HG03571 (cell line): ENCODE measurements at regions not wholly inside any gene's neighbourhood (a gene's known extent, or its start where the extent isn't known, plus 50 kb on each side); places are given as distances from the start of the nearest gene placed in this dataset.
"Not testable (repeated sequence)": the region's sequence is repeated elsewhere in the genome, so short reads cannot be mapped to it uniquely, and the experiment has no call there.

ENCODE experiments used
- ATAC-seq: cut with Tn5 transposase; IDR thresholded peaks from one replicate; pipeline ENCODE4 v1.9.1; 2021; ENCODE audit not compliant: unreplicated experiment

GRCh38 chr5:152606776-152607364 lies 201.8 kb upstream of the NMUR2 start:
- ATAC-seq: no peak

DNA sequence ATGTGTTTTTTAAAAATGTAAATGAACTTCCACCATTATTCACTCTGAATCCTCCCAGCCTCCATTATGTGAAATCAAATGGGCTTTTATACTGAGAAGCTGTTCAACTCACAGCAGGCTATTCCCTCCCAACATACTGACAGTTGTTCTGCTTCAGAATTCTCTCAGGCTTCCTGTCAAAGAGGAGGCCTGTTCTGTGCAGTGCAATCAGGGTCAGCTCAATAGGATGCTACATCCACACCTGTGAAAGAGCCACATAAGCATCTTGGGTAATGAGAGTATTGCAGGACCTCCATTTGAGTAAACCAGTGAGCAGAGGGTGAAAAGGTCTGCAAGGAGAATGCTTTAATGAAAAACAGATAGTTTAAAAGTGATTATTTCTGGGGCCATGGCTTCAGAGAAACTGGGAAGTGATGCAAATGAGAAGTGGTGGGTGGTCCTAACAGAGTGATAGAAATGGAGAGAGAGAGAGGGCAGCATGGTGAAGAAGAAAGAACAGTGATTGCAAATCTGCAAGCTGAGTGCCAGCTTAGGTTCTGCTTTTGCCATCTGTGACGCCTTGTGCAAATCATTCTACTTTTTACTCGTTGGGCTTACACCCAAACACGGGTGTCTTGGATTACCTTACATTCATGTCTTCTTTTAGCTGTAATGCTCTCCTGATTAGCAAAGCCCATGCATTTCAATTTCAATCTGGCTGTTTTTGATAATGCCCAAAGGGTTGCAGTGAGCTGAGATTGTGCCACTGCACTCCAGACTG lies 202.5 kb upstream of the NMUR2 start:
- ATAC-seq: no peak

GRCh38 chr5:152608458-152608857 lies 203.4 kb upstream of the NMUR2 start:
- no peak for ATAC-seq

DNA sequence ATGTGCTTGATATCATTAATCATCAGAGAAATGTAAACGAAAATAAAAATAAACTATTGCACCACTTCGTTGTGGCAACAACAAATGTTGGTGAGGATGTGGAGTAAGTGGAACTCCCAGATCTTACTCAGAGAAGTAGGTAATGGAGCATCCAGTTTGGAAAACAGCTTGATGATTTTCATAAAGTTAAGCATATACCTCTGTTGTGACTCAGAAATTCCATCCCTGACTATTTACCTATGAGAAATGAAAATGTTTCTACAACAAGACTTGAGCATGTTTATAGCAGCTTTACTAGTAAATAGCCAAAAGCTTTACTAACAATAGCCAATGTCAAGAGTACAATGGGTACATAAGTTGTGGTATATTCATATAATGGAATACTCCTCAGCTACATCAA lies 214.7 kb upstream of the NMUR2 start:
- no peak for ATAC-seq

GRCh38 chr5:152622628-152623027 lies 217.5 kb upstream of the NMUR2 start:
- no peak for ATAC-seq

DNA sequence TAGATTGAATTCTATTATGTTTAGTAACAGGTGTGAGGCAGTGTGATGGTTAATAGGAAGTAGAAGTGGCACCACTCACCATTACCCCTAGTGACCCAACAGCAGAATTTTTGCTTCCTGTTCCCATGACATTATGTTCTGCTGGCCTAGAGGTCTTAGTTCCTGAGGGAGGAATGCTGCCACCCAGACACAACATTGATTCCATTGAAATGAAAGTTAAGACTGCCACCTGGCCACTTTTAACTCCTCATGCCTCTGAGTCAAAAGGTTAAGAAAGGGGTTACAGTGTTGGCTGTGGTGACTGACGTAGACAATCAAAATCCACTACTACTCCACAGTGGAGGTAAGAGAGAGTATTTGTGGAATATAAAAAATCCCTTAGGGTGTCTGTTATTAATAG lies 218.9 kb upstream of the NMUR2 start:
- no peak for ATAC-seq

GRCh38 chr5:152625696-152626095 lies 220.6 kb upstream of the NMUR2 start:
- ATAC-seq: no peak

DNA sequence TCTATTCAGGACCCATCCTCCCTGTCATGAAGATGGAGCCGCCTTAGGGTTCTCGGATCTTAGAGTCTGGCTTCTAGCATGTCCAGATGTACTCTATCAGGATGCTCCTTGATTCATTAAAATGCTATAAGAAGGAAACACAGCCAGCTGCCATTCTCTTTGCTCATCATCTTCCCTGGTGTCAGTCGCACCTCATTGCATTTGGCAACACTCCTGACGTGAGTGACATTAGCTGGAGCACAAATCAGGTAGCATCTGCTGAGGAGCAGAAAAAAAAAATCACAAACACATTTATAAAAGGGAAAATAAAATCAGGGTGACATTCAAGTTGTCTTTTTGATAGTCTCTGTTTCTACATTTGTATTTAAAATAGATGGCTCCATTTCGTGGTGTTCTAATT lies 226.1 kb upstream of the NMUR2 start:
- no peak for ATAC-seq

DNA sequence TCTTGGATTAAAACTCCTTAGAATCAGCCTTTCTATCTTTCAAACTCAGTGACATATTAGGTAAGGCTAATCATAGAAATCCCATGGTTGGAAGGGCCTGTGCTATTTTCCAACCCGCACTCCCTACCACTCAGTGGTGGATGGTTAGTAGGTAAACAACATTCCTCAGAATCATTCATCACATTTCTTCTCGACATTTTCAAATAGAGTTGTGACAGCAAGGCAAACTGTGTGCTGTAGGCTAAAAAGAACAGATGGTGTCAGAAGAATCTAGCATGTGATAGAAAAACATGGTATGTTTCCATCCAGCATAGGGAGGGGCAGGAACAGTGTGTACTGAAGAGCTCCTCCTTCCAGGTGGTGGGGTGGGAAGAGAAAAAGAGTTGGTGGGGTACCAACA lies 227.3 kb upstream of the NMUR2 start:
- ATAC-seq: no peak

DNA sequence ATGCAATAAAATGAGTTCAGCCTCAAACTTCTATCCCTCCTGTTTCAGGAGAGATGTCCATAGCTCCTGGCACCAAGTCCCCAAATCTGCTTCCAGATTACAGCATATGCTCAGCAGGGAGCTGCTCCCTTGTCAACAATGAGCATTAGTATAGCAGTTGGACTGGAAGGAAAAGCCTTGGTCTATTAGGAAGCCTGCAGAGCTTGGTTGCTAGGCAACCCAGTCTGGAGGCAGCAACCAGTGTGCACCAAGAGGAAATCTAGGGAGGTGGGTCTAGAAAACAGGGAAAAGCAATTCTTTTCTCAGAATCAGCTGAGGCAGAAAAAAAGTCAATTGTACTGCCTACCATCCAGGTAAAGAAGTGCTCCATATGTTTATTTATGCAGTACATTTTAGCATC lies 229.5 kb upstream of the NMUR2 start:
- ATAC-seq: no peak

GRCh38 chr5:152638996-152639552 lies 234.0 kb upstream of the NMUR2 start:
- ATAC-seq: no peak

DNA sequence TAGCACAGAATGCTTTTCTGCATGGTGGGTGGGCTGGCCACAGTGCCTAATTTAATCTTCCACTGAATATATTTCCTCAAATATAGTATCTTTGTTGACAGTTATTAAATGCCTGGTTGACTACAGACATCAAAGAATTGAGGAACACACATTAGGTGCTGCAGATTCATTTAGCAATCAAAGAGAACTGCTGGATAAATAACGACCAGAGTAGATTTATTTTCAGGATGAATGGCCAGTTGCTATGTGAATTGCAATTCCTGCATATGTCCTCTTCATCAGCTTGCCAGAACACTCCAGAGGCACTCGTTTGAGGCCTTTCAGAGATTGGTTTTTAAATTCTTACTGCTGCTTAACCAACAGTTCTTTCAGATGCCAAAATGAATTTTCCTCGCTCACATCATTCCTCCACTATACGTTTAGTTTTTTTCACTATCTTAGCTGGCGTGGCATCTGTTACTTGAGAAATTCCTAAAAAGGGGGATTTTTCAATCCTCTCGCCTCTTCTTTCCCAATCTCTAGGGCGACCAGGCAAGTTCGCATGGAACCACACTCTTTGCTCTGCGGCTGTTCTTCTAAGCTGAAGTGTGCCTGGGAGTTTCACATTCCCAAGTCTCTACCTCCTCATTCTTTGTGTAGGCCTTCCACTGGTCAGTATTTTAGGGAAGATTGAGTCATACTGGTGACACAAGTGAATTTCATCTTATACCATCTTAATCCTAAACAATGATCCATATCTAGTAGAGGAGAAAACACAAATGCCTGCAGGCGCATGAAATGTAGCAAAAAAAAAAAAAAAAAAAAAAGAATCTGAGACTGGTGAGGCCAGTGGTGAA lies 237.1 kb upstream of the NMUR2 start:
- ATAC-seq: no peak

DNA sequence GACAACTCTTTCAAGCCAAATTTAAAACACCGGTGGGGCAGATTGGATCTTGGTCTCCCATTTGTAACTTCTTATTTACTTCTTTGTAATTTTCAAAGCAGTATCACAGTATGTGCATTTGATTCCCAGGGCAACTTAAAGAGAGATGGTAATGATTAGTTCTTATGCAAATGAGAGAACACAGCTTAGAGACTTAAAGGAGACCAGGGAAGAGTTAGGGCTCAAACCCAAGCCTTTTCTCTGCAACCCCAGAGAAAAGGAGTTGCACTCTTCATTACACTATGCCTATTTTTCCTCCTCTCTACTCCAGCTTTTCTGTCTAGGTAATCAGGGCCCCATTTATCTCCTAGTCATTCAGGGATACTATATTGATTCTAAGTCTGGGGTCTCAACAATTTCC lies 237.8 kb upstream of the NMUR2 start:
- ATAC-seq: no peak

GRCh38 chr5:152644029-152644728 lies 239.1 kb upstream of the NMUR2 start:
- no peak for ATAC-seq

GRCh38 chr5:152649609-152650008 lies 244.5 kb upstream of the NMUR2 start:
- ATAC-seq: no peak

DNA sequence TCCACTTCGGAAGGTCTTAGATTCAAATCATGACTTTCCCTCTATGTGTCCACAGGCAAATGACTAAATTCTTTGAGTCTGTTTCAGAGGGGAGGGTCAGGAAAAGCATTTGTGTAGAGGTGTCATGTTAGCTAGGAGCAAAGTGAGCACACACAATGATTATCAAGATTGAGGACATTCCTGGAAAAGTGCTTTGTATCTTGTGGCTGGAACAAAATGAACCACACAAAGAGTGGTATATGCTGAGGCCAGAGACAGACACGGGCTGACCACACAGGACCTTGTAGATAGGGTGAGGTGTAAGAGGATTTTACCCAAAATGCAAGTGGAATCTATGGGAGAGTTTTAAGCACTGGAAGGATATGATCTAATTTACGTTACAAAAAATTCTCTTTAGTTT lies 245.3 kb upstream of the NMUR2 start:
- no peak for ATAC-seq

GRCh38 chr5:152659470-152659869 lies 254.4 kb upstream of the NMUR2 start:
- not testable (repeated sequence) for ATAC-seq

- ATAC-seq: no peak
These were observed 268.5 kb upstream of the NMUR2 start for GRCh38 chr5:152673601-152674000.

DNA sequence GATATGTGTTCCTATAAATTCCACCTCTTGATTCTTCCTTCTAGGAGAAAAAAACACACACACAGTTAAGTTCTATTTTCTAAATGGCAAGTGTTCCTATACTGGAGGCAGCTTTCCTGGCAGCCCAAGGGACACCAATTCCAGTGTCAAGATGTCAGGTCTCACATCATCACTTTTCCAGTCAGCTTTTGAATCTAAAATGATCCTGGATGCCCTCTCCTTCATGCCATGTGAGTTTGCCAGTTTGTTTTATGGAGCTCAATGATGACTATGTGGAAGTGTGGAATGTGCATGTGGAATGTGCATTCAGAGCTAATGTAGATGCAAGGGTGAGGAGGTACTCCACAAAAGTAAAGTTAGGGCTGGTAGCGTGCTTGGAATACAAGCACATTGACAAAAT lies 269.3 kb upstream of the NMUR2 start:
- ATAC-seq: no peak

GRCh38 chr5:152676196-152676595 lies 271.1 kb upstream of the NMUR2 start:
- ATAC-seq: no peak

DNA sequence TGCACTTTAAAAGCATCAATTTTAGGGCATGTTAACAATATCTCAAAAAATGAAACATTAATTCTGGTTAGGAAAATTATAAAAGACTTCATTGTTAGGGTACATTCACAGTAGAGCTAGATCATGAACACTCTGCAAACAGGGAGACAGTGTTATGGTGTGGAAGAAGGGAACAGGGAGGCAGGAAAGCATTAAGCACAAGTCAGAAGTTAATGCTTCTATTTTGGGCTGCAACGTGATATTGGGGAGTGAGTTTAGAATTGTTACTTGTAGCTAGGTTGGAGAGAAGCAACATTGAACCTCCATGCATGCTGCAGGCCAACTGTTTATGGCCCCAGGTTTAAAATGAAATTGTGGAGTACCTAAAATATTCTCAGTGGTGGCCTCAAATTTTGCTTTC lies 278.1 kb upstream of the NMUR2 start:
- no peak for ATAC-seq
